GM12878 (cell line): ENCODE measurements at regions not wholly inside any gene's neighbourhood (a gene's known extent, or its start where the extent isn't known, plus 50 kb on each side); places are given as distances from the start of the nearest gene placed in this dataset.

ENCODE experiments used
- ATAC-seq: fragments of 200-7000 bp; cut with Tn5 transposase; 3 replicates; pipeline ENCODE4 v1.9.1; 2020; ENCODE audit warnings: mild to moderate bottlenecking, moderate library complexity
- BruUV-seq: library from RNA; stranded (reverse); fragments of 400-500 nt; replicated peaks from 2 replicates; lab custom pipeline; 2021; lab: Mats Ljungman, UMichigan
- CTCF ChIA-PET: fragments of 300-600 bp; sonication (Branson Sonifier 250); formaldehyde crosslinking; extraction: SDS; loops from one replicate; lab custom pipeline; 2021; ENCODE audit warnings: inconsistent platforms; lab: Yijun Ruan, JAX
- POLR2A ChIA-PET: fragments of 350-600 bp; formaldehyde crosslinking; extraction: SDS; loops from one replicate; lab custom pipeline; 2021; ENCODE audit warnings: inconsistent platforms; lab: Charles Lee
- RAD21 ChIA-PET: fragments of 300-600 bp; sonication (Branson Sonifier 250); formaldehyde crosslinking; loops from one replicate; lab custom pipeline; 2023; ENCODE audit warnings: antibody characterized with exemption; ENCODE audit not compliant: unreplicated experiment; lab: Charles Lee
- SMC1A ChIA-PET: fragments of 300-600 bp; sonication (Branson Sonifier 250); formaldehyde crosslinking; loops from one replicate; lab custom pipeline; 2023; ENCODE audit not compliant: unreplicated experiment, uncharacterized antibody; lab: Charles Lee
- DNase-seq: peaks from one replicate; pipeline ENCODE4 v3.0.0-alpha.2; 2011; ENCODE audit warnings: low read depth, low spot score
- FAIRE-seq: peaks from 3 replicates; lab custom pipeline; 2011; peaks lifted over from hg19 to GRCh38; lab: Jason Lieb, UNC
- H2AFZ ChIP-seq: 2 replicates; pipeline ENCODE4 v1.6.0; 2011; ENCODE audit warnings: low read depth, low read length, control low read depth; ENCODE audit not compliant: control insufficient read depth
- H3K27ac ChIP-seq: 2 replicates; pipeline ENCODE4 v1.5.1; 2011; ENCODE audit warnings: control low read depth; ENCODE audit not compliant: control insufficient read depth, insufficient read depth
- H3K27me3 ChIP-seq, 2 experiments: replicated peaks in 1 of 2; 2 replicates each; pipeline versions ENCODE4 v1.6.0 to v1.6.1; 2011; ENCODE audit warnings: low read length in 1 of 2; ENCODE audit not compliant: control insufficient read depth in 2 of 2, insufficient read depth in 2 of 2
- H3K36me3 ChIP-seq, 2 experiments: 2 replicates each; pipeline ENCODE4 v1.5.1; 2011; ENCODE audit warnings: low read length in 1 of 2; ENCODE audit not compliant: control insufficient read depth in 2 of 2, insufficient read depth in 2 of 2
- H3K4me1 ChIP-seq: 2 replicates; pipeline ENCODE4 v1.6.1; 2011; ENCODE audit warnings: mild to moderate bottlenecking, low read length, moderate library complexity, mixed read lengths; ENCODE audit not compliant: control insufficient read depth, insufficient read depth
- H3K4me2 ChIP-seq: 2 replicates; pipeline ENCODE4 v1.6.0; 2011; ENCODE audit warnings: control low read depth; ENCODE audit not compliant: control insufficient read depth, insufficient read depth
- H3K4me3 ChIP-seq: fragments of 200-600 bp; sonication (generic); 2 replicates; pipeline ENCODE4 v1.5.1; 2016
- H3K79me2 ChIP-seq: 2 replicates; pipeline ENCODE4 v1.6.0; 2011; ENCODE audit warnings: low read length; ENCODE audit not compliant: control insufficient read depth, insufficient read depth
- H3K9ac ChIP-seq: 2 replicates; pipeline ENCODE4 v1.8.0; 2011; ENCODE audit warnings: low read length, control low read depth, mixed read lengths; ENCODE audit not compliant: control insufficient read depth, insufficient read depth
- H3K9me3 ChIP-seq: replicated peaks from 3 replicates; pipeline ENCODE4 v1.5.1; 2011; ENCODE audit warnings: mild to moderate bottlenecking, low read length; ENCODE audit not compliant: control insufficient read depth, insufficient read depth
- H4K20me1 ChIP-seq: 2 replicates; pipeline ENCODE4 v1.6.0; 2011; ENCODE audit not compliant: control insufficient read depth, insufficient read depth
- KDM1A ChIP-seq: fragments of 200-600 bp; sonication (generic); IDR thresholded peaks from 2 replicates; pipeline ENCODE4 v1.6.1; 2016; ENCODE audit warnings: borderline replicate concordance
- NFXL1 ChIP-seq: fragments of 450-650 bp; IDR thresholded peaks from 2 replicates; pipeline ENCODE4 v1.6.1; 2017; ENCODE audit warnings: antibody characterized with exemption, mild to moderate bottlenecking, borderline replicate concordance
- SP1 ChIP-seq: IDR thresholded peaks from one replicate; pipeline ENCODE4 v1.6.1; 2011; ENCODE audit warnings: low read depth, low read length
- SREBF1 ChIP-seq: IDR thresholded peaks from 2 replicates; pipeline ENCODE4 v1.6.1; 2012; ENCODE audit warnings: mild to moderate bottlenecking, low read length
- WRNIP1 ChIP-seq: IDR thresholded peaks from 2 replicates; pipeline ENCODE4 v1.6.1; 2011; ENCODE audit warnings: low read depth, low read length, improper control_type of control experiment, borderline replicate concordance
- ZNF207 ChIP-seq: fragments of 450-650 bp; IDR thresholded peaks from 2 replicates; pipeline ENCODE4 v1.6.1; 2014; ENCODE audit warnings: antibody characterized with exemption, mild to moderate bottlenecking, borderline replicate concordance
- ZNF274 ChIP-seq: IDR thresholded peaks from one replicate; pipeline ENCODE4 v1.8.0; 2011; ENCODE audit not compliant: insufficient read length, insufficient read depth
- WGBS: methylation state at CpG from one replicate; pipeline ENCODE4 v1.1.6; 2016; ENCODE audit warnings: low lambda C conversion rate; ENCODE audit not compliant: insufficient replicate concordance, insufficient coverage; ENCODE audit errors: missing lambda C conversion rate; 5-methylcytosine and 5-hydroxymethylcytosine counted together
- in situ Hi-C: fragments of 300-500 bp; cut with MboI; formaldehyde crosslinking; loops from 9 replicates; pipeline ENCODE4 v1.14.3; 2018; ENCODE audit warnings: mixed read lengths
- intact Hi-C: fragments of 100-400 bp; cut with micrococcal nuclease; formaldehyde crosslinking; loops from one replicate; pipeline ENCODE4 v1.14.2; 2022; ENCODE audit not compliant: unreplicated experiment
- TF ChIP-seq, protein P1 (sequence below): fragments of 450-650 bp; IDR thresholded peaks from 2 replicates; pipeline ENCODE4 v1.6.1; 2014; ENCODE audit warnings: mild to moderate bottlenecking
- TF ChIP-seq, protein P2 (sequence below): fragments of 450-650 bp; IDR thresholded peaks from 2 replicates; pipeline ENCODE4 v1.6.1; 2016; ENCODE audit warnings: mild to moderate bottlenecking, moderate library complexity, borderline replicate concordance
- TF ChIP-seq, protein P3 (sequence below): IDR thresholded peaks from 2 replicates; pipeline ENCODE4 v1.6.1; 2011; ENCODE audit warnings: mild to moderate bottlenecking, low read depth, low read length, moderate library complexity; ENCODE audit not compliant: insufficient replicate concordance
- TF ChIP-seq, protein P4 (sequence below): fragments of 450-650 bp; IDR thresholded peaks from 2 replicates; pipeline ENCODE4 v1.6.1; 2017; ENCODE audit warnings: mild to moderate bottlenecking, moderate library complexity

DNA sequence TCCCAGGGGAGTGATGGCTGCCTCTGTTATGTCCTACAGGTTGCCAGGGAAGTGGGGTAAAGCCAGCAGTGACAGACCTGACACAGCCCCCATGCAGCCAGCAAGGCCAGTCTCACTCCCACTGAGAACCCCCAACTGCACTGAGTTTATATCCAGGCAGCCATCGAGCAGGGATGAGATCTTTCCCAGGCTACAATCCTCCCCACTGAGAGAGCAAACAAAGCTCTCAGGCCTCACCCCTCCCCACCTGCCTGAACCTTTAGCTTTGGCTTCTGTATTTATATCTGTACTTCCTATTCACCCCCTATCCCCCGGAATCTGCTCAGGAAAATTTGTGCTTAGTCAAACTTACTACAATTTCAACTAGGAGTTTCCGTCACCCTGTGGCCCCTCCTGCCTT is 284.1 kb downstream of the FAM170A start (continued):
- TF ChIP-seq WRNIP1 (no peak), ZNF207 (no peak), ZNF274 (no peak), SP1 (no peak)
- TF ChIP-seq, protein P1, sequence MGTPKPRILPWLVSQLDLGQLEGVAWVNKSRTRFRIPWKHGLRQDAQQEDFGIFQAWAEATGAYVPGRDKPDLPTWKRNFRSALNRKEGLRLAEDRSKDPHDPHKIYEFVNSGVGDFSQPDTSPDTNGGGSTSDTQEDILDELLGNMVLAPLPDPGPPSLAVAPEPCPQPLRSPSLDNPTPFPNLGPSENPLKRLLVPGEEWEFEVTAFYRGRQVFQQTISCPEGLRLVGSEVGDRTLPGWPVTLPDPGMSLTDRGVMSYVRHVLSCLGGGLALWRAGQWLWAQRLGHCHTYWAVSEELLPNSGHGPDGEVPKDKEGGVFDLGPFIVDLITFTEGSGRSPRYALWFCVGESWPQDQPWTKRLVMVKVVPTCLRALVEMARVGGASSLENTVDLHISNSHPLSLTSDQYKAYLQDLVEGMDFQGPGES = no peak
- TF ChIP-seq, protein P2, sequence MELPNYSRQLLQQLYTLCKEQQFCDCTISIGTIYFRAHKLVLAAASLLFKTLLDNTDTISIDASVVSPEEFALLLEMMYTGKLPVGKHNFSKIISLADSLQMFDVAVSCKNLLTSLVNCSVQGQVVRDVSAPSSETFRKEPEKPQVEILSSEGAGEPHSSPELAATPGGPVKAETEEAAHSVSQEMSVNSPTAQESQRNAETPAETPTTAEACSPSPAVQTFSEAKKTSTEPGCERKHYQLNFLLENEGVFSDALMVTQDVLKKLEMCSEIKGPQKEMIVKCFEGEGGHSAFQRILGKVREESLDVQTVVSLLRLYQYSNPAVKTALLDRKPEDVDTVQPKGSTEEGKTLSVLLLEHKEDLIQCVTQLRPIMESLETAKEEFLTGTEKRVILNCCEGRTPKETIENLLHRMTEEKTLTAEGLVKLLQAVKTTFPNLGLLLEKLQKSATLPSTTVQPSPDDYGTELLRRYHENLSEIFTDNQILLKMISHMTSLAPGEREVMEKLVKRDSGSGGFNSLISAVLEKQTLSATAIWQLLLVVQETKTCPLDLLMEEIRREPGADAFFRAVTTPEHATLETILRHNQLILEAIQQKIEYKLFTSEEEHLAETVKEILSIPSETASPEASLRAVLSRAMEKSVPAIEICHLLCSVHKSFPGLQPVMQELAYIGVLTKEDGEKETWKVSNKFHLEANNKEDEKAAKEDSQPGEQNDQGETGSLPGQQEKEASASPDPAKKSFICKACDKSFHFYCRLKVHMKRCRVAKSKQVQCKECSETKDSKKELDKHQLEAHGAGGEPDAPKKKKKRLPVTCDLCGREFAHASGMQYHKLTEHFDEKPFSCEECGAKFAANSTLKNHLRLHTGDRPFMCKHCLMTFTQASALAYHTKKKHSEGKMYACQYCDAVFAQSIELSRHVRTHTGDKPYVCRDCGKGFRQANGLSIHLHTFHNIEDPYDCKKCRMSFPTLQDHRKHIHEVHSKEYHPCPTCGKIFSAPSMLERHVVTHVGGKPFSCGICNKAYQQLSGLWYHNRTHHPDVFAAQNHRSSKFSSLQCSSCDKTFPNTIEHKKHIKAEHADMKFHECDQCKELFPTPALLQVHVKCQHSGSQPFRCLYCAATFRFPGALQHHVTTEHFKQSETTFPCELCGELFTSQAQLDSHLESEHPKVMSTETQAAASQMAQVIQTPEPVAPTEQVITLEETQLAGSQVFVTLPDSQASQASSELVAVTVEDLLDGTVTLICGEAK = no peak

DNA sequence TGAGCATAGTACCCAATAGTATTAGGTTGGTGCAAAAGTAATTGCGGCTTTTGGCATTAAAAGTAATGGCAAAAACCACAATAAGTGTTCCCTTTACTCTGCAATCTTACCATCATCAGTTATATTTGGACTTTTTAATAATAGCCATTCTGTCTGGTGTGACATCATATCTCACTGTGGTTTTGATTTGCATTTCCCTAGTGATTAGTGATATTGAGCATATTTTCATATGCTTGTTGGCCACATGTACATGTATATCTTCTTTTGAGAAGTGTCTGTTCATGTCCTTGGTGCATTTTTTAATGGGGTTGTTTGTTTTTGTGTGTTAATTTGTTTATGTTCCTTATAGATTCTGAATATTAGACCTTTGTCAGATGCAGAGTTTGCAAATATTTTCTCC is 289.9 kb downstream of the FAM170A start:
- POLR2A ChIA-PET = interaction anchor here (0.6 kb wide), 1 partner anchor 321 kb away, joined by 3 read pairs; no protein-coding TSS in a partner anchor
- BruUV-seq = no TSS peak
- Histone ChIP-seq H3K27ac (no peak overlapping the region), H3K4me1 (no peaks in the 10 kb centered on the region), H3K27me3 (no peaks in the 10 kb centered on the region), H3K4me2 (no peak overlapping the region), H3K36me3 (no peaks in the 10 kb centered on the region), H3K9me3 (no peaks in the 10 kb centered on the region), H3K79me2 (no peaks in the 10 kb centered on the region), H3K9ac (no peak overlapping the region), H3K4me3 (no peak overlapping the region), H4K20me1 (no peaks in the 10 kb centered on the region), H2AFZ (no peak overlapping the region)
- FAIRE-seq = no peak
- in situ Hi-C loops = no loop called here
- intact Hi-C loops = no loop called here
- RAD21 ChIA-PET = no interaction called here
- peak; percentile 23; the same call in 1 of the 3 replicates for ATAC-seq
- 4% methylated on average over 1 of the region's 1 CpG for WGBS
- CTCF ChIA-PET = interaction anchor here (0.6 kb wide), 1 partner anchor 143 kb away, joined by 3 read pairs; no protein-coding TSS in a partner anchor
- no peak for DNase-seq
- SMC1A ChIA-PET = interaction anchor here (1.5 kb wide), 1 partner anchor 9 kb away, joined by 4 read pairs; no protein-coding TSS in a partner anchor
- TF ChIP-seq, protein P1 = no peak
- no peak for TF ChIP-seq KDM1A
- TF ChIP-seq, protein P3, sequence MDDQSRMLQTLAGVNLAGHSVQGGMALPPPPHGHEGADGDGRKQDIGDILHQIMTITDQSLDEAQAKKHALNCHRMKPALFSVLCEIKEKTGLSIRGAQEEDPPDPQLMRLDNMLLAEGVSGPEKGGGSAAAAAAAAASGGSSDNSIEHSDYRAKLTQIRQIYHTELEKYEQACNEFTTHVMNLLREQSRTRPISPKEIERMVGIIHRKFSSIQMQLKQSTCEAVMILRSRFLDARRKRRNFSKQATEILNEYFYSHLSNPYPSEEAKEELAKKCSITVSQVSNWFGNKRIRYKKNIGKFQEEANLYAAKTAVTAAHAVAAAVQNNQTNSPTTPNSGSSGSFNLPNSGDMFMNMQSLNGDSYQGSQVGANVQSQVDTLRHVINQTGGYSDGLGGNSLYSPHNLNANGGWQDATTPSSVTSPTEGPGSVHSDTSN = no peak
- TF ChIP-seq SREBF1 = no peak
- no peak for TF ChIP-seq NFXL1
- TF ChIP-seq, protein P4, sequence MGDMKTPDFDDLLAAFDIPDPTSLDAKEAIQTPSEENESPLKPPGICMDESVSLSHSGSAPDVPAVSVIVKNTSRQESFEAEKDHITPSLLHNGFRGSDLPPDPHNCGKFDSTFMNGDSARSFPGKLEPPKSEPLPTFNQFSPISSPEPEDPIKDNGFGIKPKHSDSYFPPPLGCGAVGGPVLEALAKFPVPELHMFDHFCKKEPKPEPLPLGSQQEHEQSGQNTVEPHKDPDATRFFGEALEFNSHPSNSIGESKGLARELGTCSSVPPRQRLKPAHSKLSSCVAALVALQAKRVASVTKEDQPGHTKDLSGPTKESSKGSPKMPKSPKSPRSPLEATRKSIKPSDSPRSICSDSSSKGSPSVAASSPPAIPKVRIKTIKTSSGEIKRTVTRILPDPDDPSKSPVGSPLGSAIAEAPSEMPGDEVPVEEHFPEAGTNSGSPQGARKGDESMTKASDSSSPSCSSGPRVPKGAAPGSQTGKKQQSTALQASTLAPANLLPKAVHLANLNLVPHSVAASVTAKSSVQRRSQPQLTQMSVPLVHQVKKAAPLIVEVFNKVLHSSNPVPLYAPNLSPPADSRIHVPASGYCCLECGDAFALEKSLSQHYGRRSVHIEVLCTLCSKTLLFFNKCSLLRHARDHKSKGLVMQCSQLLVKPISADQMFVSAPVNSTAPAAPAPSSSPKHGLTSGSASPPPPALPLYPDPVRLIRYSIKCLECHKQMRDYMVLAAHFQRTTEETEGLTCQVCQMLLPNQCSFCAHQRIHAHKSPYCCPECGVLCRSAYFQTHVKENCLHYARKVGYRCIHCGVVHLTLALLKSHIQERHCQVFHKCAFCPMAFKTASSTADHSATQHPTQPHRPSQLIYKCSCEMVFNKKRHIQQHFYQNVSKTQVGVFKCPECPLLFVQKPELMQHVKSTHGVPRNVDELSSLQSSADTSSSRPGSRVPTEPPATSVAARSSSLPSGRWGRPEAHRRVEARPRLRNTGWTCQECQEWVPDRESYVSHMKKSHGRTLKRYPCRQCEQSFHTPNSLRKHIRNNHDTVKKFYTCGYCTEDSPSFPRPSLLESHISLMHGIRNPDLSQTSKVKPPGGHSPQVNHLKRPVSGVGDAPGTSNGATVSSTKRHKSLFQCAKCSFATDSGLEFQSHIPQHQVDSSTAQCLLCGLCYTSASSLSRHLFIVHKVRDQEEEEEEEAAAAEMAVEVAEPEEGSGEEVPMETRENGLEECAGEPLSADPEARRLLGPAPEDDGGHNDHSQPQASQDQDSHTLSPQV = no peak
